ENCODE measurements at regions not wholly inside any gene's neighbourhood (a gene's known extent, or its start where the extent isn't known, plus 50 kb on each side); places are given as distances from the start of the nearest gene placed in this dataset.
A peak's percentile ranks its signal among the peaks of the same experiment; 100 is the strongest.

DNA sequence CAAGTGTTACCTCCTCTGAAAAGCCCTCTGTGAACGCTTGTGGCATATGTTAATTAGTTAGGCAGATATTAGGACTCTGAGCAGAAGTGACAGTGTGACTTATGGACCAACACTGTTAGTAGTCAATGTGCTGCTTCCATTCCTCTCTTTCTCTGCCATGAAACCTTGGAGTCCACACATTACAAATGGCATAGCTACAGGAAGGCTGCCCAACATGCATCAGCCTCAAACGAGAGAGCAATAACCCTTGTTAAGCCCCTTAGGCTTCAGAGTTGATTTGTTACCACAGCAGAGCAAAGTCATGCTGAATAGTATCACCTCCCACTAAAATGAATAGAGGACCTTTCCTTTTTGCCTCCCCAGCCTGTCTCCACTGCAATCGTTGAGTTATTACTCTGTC is 397.7 kb upstream of the SMARCA2 start (continued):
- TF ChIP-seq, protein P1, sequence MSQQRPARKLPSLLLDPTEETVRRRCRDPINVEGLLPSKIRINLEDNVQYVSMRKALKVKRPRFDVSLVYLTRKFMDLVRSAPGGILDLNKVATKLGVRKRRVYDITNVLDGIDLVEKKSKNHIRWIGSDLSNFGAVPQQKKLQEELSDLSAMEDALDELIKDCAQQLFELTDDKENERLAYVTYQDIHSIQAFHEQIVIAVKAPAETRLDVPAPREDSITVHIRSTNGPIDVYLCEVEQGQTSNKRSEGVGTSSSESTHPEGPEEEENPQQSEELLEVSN (IDR thresholded peaks at IDR 0.05; ENCODE audit: borderline replicate concordance, low read depth): no peak
- no peak for TF ChIP-seq EHF (CRISPR knock-in tag; IDR thresholded peaks at IDR 0.05)

DNA sequence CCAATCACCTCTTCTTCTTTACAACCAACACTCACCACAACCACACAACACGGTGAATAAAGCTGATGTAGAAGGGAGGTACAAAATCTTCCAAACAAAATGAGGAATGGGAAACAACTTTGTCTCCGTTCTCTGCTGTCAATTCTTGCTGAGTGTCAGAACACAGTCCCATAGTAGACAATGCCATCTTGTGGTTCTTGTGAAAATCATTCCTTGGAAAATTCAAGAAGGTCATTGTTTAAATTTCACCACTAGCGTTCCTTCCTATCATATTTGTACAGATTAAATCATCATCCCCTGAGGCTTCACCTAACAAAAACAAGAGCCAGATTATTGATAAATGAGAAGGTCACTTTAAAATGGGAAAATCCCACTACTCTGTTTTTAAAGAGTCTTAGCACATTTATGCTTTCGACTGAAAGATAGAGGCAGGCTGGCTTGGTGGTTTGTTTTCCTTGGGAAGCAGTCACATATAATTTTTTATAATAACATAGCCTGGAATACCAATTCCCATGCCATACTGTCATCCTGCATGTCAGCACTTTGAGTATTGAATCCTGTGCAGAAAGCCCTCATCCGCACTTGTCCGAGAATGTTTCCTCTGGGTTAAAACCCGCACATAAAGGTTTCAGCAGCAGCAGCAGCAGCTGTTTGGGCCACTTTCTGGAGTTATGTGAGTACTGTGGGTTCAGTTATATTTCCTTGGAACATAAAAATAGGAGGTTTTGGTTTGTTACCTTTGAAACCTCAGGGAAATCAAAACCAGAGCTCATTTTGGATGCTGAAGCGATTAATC is 395.0 kb upstream of the SMARCA2 start:
- no peaks in the 10 kb centered on the region for H3K9me3 ChIP-seq
- no peaks in the 10 kb centered on the region for H3K4me1 ChIP-seq
- CTCF ChIA-PET: no interaction called here
- POLR2A ChIA-PET: no interaction called here
- WGBS (ENCODE audit: missing lambda C conversion rate): 30% methylated on average over 8 of the region's 8 CpGs
- FAIRE-seq (no peak), ATAC-seq (no peak), DNase-seq (ENCODE audit: low read depth in 1 of 2, low spot score in 1 of 2) (peak in 1 of 2 experiments; percentile 33)
- no peak overlapping the region for H3K4me2 ChIP-seq
- H3K4me3 ChIP-seq: no peak overlapping the region
- no peak overlapping the region for H3K27ac ChIP-seq
- TF ChIP-seq RAD21 (conservative IDR thresholded peaks at IDR 0.05 in 1 of 2, IDR thresholded peaks at IDR 0.05 in 1 of 2) (peak in 1 of 2 experiments; percentile 40; a peak in 2 of 5 replicates), SMC3 (IDR thresholded peaks at IDR 0.05) (0 out of 3 replicates have a peak, but pooled peaks have one; percentile 9), EHMT2 (IDR thresholded peaks at IDR 0.05; ENCODE audit: low read depth) (no peak), CBX2 (IDR thresholded peaks at IDR 0.05; ENCODE audit: borderline replicate concordance, low read depth) (no peak), HEYL (CRISPR knock-in tag; IDR thresholded peaks at IDR 0.05) (no peak)
- TF ChIP-seq, protein P2, sequence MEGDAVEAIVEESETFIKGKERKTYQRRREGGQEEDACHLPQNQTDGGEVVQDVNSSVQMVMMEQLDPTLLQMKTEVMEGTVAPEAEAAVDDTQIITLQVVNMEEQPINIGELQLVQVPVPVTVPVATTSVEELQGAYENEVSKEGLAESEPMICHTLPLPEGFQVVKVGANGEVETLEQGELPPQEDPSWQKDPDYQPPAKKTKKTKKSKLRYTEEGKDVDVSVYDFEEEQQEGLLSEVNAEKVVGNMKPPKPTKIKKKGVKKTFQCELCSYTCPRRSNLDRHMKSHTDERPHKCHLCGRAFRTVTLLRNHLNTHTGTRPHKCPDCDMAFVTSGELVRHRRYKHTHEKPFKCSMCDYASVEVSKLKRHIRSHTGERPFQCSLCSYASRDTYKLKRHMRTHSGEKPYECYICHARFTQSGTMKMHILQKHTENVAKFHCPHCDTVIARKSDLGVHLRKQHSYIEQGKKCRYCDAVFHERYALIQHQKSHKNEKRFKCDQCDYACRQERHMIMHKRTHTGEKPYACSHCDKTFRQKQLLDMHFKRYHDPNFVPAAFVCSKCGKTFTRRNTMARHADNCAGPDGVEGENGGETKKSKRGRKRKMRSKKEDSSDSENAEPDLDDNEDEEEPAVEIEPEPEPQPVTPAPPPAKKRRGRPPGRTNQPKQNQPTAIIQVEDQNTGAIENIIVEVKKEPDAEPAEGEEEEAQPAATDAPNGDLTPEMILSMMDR (IDR thresholded peaks at IDR 0.05): peak; percentile 25; the same call in 2 of the 3 replicates

DNA sequence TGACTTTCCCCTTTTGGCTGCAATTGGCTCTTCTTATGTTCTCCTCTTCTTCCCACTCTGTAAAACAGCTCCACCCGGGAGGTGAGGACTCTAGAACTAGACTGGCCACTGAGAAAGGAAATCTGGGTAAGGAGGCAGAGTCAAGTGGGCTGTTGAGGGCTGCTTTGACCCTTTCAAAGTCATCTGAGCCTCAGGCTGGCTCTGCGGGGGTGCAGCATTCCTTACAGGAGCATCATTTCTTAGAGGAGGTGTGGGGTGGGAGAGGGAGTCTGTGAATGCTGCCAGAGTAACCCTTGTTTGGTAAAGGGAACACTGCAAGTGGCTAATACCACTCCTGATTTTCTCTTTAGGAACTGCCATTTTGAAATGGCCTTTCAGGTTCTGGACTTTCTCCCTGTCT is 377.7 kb upstream of the SMARCA2 start:
- Histone ChIP-seq H3K9me3 (no peaks in the 10 kb centered on the region), H3K4me2 (no peak overlapping the region), H3K4me1 (no peaks in the 10 kb centered on the region), H3K27ac (no peak overlapping the region), H3K4me3 (no peak overlapping the region)
- no peak for ATAC-seq
- DNase-seq (ENCODE audit: low read depth in 1 of 2, low spot score in 1 of 2): no peak
- TF ChIP-seq SMC3 (IDR thresholded peaks at IDR 0.05): no peak
- TF ChIP-seq, protein P3, sequence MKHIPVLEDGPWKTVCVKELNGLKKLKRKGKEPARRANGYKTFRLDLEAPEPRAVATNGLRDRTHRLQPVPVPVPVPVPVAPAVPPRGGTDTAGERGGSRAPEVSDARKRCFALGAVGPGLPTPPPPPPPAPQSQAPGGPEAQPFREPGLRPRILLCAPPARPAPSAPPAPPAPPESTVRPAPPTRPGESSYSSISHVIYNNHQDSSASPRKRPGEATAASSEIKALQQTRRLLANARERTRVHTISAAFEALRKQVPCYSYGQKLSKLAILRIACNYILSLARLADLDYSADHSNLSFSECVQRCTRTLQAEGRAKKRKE (CRISPR knock-in tag; IDR thresholded peaks at IDR 0.05; ENCODE audit: low read depth): no peak
- no peak for TF ChIP-seq POLR2AphosphoS2 (conservative IDR thresholded peaks at IDR 0.05; ENCODE audit: low read length)
- TF ChIP-seq RARB (CRISPR knock-in tag; IDR thresholded peaks at IDR 0.05): no peak
- no peak for TF ChIP-seq EHMT2 (IDR thresholded peaks at IDR 0.05; ENCODE audit: low read depth)
- no peak for TF ChIP-seq GATA3 (IDR thresholded peaks at IDR 0.05; ENCODE audit: borderline replicate concordance)
- TF ChIP-seq ESRRA (IDR thresholded peaks at IDR 0.05; ENCODE audit: borderline replicate concordance, low read length): no peak
- CTCF ChIA-PET: no interaction called here
- WGBS (ENCODE audit: missing lambda C conversion rate): 18% methylated on average over 2 of the region's 2 CpGs
- POLR2A ChIA-PET: no interaction called here
- FAIRE-seq: no peak

DNA sequence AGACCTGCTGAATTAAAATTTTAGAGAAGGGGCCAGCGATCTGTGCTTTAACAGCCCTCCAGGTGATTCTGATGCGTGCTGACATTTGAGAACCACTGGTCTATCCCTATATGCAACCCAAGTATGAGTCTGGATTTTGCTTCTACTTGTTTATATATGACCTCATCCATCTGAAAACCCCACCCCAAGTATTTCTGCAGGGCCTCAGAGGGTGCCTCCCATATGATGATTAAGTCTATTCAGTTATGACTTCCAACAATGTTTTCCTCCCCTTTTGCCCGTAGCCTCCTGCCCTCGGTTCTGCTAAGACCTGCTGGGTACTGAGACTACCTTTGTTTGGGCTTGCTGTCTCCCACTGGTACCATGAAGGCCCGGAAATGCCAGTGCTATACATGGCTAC is 376.0 kb upstream of the SMARCA2 start:
- H3K4me3 ChIP-seq: no peak overlapping the region
- no peak overlapping the region for H3K4me2 ChIP-seq
- no peak overlapping the region for H3K27ac ChIP-seq
- CTCF ChIA-PET: interaction anchor here (0.6 kb wide), 1 partner anchor 542 kb away, joined by 4 read pairs; no protein-coding TSS in a partner anchor
- H3K4me1 ChIP-seq: no peaks in the 10 kb centered on the region
- TF ChIP-seq POLR2AphosphoS2 (conservative IDR thresholded peaks at IDR 0.05; ENCODE audit: low read length) (no peak), HEYL (CRISPR knock-in tag; IDR thresholded peaks at IDR 0.05) (no peak), RNF2 (IDR thresholded peaks at IDR 0.05; ENCODE audit: borderline replicate concordance, low read depth) (no peak), EHF (CRISPR knock-in tag; IDR thresholded peaks at IDR 0.05) (no peak), SREBF2 (IDR thresholded peaks at IDR 0.05) (no peak)
- WGBS (ENCODE audit: missing lambda C conversion rate): 3% methylated on average over 5 of the region's 5 CpGs
- DNase-seq (ENCODE audit: low read depth in 1 of 2, low spot score in 1 of 2) (no peak), ATAC-seq (no peak), FAIRE-seq (no peak)
- H3K9me3 ChIP-seq: no peaks in the 10 kb centered on the region
- POLR2A ChIA-PET: no interaction called here

Data from A549 (cell line).